Omental fat pad (tissue), 3 donors: ENCODE measurements at regions not wholly inside any gene's neighbourhood (a gene's known extent, or its start where the extent isn't known, plus 50 kb on each side); places are given as distances from the start of the nearest gene placed in this dataset.

Source experiments
- ATAC-seq: fragments of 150-250 bp; one replicate; pipeline ENCODE4 v1.9.1; 2016; ENCODE audit warnings: mild to moderate bottlenecking, moderate library complexity; ENCODE audit not compliant: low FRiP score
- DNase-seq: peaks from one replicate; pipeline ENCODE4 v3.0.0-alpha.2; 2019; ENCODE audit warnings: low spot score
- TF ChIP-seq, protein P1 (sequence below), 3 donors: fragments of 450-650 bp; IDR thresholded peaks; one replicate each; pipeline ENCODE4 v1.5.1; 2016 to 2017; ENCODE audit warnings: antibody characterized with exemption in 3 of 3, mild to moderate bottlenecking in 3 of 3, moderate library complexity in 2 of 3

DNA sequence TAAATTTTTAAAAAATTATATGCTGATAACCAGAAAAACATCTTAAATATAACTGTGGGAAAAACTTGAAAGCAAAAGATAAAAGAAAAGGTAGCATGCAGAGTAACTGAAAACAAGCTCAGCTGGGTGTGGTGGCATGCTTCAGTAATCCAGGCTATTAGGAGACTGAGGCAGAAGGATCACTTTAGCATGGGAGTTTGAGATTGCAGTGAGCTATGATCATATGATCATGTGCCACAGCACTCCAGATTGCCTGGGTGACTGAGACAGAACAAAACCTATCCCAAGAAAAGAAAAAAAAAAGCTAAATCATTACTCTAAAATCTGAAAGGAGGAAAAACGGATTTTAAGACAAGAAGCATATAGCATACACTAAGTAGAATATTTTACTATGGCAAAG is 1624.0 kb downstream of the AMY1C start:
- TF ChIP-seq, protein P1, sequence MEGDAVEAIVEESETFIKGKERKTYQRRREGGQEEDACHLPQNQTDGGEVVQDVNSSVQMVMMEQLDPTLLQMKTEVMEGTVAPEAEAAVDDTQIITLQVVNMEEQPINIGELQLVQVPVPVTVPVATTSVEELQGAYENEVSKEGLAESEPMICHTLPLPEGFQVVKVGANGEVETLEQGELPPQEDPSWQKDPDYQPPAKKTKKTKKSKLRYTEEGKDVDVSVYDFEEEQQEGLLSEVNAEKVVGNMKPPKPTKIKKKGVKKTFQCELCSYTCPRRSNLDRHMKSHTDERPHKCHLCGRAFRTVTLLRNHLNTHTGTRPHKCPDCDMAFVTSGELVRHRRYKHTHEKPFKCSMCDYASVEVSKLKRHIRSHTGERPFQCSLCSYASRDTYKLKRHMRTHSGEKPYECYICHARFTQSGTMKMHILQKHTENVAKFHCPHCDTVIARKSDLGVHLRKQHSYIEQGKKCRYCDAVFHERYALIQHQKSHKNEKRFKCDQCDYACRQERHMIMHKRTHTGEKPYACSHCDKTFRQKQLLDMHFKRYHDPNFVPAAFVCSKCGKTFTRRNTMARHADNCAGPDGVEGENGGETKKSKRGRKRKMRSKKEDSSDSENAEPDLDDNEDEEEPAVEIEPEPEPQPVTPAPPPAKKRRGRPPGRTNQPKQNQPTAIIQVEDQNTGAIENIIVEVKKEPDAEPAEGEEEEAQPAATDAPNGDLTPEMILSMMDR (IDR thresholded peaks at IDR 0.05) = no peak
- ATAC-seq (no peak), DNase-seq (no peak)

GRCh38 chr1:105386489-105386888 is 1636.8 kb downstream of the AMY1C start:
- ATAC-seq = no peak
- TF ChIP-seq, protein P1 (IDR thresholded peaks at IDR 0.05) = no peak

DNA sequence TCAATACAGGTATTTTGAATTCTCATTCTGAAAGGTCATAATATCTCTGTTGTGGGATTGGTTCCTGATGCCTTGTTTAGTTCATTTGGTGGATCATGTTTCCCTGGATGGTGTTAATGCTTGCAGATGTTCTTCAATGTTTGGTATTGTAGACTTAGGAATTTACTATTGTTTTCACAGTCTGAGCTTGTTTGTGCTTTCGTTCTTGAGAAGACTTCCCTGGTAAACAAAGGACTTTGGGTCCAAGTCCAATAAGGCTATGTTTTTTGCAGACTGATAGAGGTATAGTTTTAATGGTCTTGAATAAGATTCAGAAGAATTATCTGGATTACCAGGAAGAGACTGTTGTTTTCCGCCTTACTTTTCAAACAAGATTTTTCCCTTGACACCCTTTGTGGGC is 1646.3 kb downstream of the AMY1C start:
- no peak for ATAC-seq
- DNase-seq = no peak
- TF ChIP-seq, protein P1 (IDR thresholded peaks at IDR 0.05) = no peak

More at GRCh38 chr1:105386489-105386888, 1636.8 kb downstream of the AMY1C start:
- no peak for DNase-seq

DNA sequence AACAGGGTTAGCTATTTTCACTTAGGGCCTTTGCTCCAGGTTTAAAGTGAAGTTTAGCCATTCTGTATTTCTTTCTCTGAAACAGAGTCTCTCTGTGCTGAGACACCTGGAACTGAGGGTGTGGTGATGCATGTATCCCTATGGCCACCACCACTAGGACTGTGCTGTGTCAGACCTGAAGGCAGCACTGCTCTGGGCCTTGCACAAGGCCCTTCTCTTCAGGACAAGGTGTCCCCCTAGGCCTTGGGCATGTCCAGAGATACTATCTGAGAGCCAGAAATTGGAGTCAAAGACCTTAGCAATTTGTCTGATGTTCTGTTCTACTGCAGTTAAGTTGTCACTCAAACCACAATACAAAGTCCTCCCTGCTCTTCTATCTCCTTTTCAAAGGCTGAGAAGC is 1649.2 kb downstream of the AMY1C start:
- DNase-seq = no peak
- TF ChIP-seq, protein P1 (IDR thresholded peaks at IDR 0.05) = no peak
- no peak for ATAC-seq

GRCh38 chr1:105399716-105400115 is 1650.0 kb downstream of the AMY1C start:
- TF ChIP-seq, protein P1 (IDR thresholded peaks at IDR 0.05) = no peak
- DNase-seq (no peak), ATAC-seq (no peak)

DNA sequence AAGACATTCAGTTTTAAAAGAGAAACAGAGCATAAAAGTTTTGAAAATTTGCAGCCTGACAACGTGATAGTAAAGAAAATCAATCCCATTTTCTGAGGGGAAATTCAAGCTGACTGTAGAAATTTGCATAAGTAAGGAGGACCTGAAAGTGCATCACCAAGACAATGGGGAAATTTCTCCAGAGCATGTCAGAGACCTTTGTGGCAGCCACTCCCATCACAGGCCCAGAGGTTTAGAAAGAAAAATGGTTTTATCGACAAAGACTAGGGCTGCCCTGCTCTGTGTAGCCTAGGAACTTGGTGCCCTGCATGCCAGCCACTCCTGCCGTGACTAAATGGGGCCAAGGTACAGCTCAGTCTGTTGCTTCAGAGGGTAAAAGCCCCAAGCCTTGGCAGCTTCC is 1640.2 kb upstream of the PRMT6 start:
- TF ChIP-seq, protein P1 (IDR thresholded peaks at IDR 0.05) = no peak
- no peak for ATAC-seq

DNA sequence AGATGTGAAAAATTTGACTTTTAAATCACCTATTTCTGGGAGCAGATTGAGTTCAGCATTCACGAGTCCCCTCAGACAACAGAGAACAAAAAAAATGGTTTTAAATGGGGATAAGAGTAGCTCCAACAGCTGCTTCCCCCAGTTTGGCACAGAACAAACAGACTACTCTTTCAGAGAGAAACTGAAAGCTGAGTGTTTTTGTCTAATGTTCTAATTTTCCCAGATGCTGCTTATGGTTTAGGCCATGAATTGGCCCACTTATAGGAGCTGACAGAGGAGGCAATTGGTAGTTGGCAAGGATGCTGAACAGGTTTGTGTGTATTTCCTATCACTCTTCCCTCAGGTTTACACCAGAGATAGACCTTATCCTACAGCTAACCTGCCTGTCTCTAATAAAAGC is 1637.4 kb upstream of the PRMT6 start:
- ATAC-seq = no peak
- DNase-seq = no peak

More for the DNA sequence above, 1640.2 kb upstream of the PRMT6 start:
- no peak for DNase-seq

More for the DNA sequence above, 1637.4 kb upstream of the PRMT6 start:
- TF ChIP-seq, protein P1 (IDR thresholded peaks at IDR 0.05) = no peak
